Kasumi-1 (cell line): ENCODE measurements at regions not wholly inside any gene's neighbourhood (a gene's known extent, or its start where the extent isn't known, plus 50 kb on each side); places are given as distances from the start of the nearest gene placed in this dataset.

ENCODE experiments used
- DNase-seq, 2 experiments: peaks; one replicate each; lab custom pipeline; 2025; lab: John Stamatoyannopoulos, UW

DNA sequence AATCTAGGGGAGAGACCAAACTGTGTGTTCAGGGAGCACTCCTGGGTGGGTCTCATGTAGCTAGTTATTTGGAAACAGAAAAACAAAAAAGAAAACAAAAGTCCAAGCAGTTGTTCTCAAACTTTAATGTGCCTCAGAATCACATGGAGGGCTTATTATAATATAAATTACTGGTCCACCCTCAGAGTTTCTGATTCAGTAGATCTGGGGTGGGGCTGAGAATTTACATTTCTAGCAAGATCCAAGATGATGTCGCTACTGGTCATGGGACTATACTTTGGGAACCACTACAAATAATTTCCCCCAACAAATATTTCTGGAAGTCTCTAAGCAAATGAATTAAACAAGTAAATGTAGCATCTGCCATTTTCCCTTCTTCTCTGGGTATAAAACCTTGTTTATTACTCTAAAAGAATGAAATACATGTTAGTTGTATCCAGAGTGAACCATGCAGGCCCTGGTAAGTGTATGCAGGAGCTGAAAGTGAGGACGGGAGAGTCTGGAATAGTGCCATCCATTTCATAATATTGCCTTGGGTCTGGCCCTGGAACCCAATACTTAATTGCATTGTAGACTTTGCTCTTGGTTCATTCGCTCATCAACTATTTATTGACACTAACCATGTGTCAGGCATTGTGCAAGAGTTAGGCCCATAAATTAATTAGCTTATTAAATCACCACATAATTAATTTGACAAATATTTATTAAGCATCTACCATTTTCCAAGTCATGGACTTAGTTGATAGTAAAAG is 490.8 kb downstream of the EPM2A start:
- no peak for DNase-seq

DNA sequence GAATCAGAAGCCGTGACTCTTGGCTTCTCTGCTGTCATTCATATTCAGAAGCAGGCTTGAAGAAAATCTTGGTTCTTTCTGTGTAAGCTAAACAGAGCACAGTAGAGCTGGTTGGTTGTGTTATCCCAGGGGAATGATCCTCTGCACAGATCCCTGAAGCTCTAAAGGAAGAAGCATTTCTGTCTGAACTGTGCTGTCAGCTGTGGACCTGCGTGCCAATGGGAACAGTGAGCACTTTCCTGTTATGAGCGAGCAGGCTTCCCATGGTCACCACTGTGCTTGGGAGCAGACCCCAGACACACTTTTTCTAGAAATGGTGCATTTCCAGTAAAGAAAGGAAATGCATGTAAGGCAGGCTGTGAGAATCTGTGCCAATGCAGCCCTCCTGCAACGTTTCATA is 490.2 kb downstream of the EPM2A start:
- DNase-seq, result no peak

DNA sequence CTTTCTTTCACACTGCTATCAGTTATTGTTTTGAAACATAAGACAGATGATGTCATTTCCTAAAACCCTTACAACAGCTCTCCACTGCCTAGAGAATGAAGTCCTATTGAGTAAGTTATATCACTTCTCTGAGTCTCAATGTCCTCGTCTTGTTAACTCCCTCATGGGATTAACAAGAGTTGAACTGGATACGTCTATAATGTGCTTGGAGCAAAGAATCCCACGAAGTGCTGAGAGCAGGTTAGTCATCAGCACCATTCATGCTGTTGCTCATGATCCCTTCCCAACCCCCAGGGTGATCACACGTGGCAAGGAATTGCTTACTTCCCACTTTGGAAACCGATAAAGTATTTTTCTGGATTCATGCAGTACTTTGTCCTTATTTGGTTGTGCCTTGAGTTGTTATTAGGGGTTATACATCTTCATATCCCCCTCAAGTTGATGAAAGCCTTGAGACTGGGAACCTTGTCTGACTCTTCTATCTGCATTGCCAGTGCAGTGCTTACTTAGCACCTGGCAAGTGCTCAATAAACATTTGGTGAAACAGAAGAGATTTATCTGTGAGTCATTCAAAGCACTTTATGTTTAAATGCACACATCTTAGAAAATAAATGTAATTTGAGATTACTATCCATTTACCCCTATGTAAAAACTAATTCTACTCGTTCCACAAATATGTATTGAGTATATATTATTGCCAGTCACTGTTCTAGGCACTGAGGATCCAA is 487.5 kb downstream of the EPM2A start:
- DNase-seq, result no peak

DNA sequence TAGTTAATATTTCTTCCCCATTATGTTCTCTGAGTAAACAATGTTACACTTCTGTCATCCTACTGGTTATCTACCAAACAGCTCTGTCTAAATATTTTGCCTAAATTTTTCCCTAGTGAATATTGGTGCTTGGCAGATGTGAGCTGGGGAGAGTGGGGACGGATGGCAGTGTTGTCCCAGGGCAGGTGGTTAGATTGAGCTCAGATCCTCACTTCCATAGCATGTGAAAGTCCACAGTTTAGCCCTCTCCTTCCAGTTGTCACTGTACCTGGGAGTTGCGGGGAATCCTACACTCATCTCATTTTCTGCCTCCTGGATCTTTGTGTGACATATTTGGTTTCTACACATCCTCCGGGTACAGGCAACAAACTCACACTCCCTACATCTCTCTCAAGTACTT is 484.9 kb downstream of the EPM2A start:
- DNase-seq, result no peak

DNA sequence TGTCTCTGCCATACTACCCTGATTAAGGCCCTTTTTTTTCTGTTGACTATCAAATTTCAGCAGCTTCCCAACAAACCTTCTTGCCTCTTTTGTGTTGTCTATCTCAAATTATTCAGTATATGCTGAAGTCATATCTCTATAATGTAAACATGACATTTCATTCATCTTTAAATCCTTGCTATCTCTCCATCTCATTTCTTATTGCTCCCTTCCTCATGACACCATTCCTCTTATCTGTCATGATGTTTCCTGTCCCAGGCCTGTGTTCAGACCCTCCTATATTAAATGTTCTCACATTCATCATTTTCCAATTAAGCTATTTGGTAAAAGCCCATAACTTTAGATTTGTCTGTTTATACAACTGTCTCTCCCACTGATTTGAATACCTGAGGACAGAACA is 482.6 kb downstream of the EPM2A start:
- DNase-seq, result no peak

DNA sequence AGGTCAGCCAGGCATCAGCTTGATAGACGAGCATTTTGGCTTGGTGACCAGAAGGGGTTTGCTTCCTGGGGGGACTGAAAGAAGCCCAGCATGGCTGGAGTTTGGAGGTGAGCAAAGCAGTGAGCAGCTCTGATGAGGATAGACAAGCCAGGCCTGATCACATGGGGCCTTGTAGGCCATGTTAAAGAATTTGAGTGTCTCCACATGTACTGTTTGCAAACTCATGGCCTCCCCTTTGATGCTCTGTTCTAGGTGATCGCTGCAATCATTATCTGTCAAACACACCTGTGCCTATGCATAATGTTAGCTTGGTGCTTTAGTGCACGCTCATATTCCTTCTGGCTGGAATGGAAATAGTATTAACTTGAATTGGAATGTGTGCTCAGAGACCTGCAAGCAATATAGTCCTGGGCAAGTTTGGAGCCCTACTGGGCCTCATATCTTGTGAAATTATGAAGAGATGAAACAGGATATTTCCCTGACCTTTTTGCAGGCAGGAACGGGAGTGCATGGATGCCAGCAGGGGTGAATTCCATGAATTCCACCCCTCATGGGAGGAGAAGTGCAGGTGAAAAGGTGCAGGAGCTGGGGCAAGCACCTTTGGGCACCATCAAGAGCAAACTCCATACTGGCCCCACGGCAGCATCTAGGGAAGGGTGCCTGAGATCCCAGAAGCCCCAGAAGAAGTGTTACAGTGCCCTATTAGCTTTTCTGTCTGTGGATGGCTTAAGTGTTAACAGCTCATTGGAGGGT is 480.5 kb downstream of the EPM2A start:
- DNase-seq, result no peak

DNA sequence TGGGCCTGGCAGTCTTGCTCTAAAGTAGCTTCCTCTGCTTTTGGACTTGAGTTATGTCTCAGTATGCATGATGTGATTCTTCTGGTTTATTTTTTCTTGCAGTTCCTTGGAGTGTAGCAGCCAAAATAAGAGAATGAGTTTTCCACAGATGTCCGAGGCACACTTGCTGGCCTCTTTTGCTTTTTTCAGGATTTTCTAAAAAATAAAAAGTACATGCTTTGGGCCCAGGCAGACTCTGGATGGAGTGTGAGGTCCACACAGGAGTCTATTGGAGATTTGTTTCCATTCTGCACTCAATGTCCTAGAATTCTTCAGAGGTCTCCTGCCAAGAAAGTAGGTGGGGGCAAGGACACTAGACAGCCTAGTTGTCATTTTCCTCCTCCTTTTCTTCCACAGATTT is 477.6 kb downstream of the EPM2A start:
- DNase-seq, result no peak

DNA sequence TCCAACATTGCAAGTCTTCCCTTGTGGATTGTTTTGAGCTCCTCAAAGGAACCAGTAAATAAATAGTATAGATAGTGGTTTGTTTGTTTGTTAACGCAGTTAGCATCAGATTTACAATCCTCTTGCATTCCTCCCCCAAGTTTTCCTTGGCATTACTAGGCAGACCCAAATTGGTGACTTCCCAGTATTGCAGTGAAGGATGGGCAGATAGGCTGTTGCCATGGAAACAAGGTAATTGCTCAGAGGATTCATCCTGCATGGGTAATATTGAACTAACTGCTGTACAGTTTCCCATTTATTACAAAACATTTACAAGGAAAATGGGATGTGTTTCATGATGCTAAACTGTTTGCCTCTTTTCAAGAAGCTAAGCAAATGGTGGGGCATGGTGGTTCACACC is 477.2 kb downstream of the EPM2A start:
- no peak for DNase-seq

DNA sequence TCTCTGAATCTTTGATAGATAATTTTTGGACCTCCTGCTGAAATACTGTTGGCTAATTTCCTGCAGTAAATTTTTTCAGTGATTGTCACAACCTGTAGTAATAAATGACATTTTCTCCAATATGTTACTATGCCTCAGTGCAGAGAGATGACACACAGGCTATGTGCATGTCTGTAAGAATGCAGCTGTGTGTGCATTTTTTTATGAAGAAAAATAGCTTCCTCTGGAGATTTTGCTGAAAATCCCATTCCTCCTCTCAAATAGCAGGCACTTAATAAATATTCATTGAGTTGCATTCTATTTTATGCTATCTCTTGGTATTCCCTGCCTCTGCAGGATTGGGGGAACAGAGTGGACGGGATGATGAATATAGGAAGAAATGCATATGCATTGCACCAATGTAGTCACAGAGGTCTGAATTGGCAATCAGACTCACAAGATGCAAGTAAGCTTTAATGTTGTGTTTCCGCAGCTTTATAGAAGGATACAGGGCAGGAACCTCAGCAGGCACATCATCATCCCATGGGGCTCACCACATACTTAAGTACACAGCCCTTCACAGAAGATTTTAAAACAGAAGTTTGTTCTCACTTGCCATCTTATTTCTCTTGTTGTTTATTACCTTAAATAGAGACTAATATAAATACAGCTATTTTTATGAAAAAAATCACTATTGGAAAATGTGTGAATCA is 474.7 kb downstream of the EPM2A start:
- DNase-seq, result no peak

DNA sequence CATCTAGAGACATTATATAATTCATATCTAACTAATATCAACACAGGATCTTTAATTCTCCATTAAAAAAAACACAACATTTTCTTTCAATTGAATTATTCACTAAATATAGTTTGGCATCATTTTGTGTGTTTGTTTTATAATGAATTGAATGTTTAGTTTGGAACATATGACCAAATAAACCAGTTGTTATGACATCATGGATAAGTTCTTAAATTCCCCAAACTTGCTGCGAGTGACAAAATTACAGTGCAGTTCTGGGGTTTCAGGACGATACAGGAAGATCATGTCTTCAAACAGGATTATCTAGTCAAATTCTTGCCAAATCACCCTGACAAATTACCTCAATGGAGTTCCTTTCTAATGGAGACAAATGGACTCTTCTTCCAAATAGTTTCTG is 473.6 kb downstream of the EPM2A start:
- DNase-seq, result no peak

DNA sequence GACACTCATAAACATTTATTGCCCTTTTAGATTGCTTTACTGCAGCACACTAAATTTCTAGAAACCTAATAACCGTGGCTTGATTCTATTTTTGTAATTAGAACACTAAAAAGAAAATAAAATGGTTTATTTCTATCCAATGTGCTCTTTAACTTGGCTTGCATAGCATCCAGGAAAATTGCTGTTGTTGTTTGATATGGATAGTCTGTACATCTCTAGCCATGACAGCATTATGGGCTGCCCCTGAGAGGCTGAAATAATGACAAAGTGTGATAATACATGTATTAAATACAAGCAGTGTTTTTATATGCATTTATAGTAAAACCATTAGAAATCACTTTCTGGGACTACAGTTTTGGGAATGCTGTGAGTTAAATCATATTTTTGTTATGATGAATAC is 472.5 kb downstream of the EPM2A start:
- no peak for DNase-seq

DNA sequence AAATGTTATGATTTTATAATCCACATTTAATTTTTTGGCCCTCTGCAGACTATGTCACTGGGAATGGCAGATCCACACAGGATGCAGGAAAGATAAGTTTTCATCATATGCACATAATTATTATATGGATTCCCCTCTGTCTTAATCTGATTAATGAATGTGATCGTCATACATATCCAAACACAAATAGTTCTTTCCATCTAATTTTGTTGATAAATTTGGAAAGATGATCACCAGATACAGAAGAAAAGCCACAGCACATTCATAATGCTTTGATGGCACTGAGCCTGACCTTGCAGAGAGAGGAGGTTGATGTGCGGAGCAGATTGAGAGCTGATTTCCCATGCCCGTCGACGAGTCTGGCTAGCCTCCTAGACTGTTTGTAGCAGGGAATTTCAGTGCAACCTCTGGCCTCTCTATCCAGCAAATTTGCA is 471.5 kb downstream of the EPM2A start:
- DNase-seq, result no peak

DNA sequence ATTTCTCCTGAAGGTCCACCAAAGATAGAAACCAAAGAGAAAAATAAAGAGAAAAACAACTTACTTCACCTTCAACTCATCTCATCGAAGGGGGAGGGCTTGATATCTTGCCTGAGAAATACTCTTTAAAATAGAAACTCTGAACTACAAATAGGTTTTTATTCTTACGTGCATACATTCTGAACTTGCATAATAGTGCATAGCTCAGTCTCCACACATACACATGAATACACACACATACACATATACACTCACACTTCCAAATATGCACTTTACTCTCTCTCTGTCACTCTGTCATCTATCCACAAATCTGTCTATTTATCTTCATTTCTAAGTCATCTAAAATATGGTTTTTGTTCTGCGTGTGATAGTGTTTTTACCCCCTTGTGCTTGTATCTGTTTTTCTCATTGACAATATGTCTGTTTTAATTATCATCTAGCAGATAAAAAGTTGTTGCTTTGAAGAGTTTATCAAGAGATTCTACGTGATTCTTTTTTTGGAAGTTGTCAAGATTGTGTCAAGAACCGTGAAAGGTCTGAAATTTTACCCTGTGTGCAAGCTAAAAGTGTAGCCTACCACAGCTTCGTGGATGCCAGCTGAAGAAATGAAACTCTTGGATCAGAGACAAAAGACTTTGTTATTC is 468.8 kb downstream of the EPM2A start:
- no peak for DNase-seq

DNA sequence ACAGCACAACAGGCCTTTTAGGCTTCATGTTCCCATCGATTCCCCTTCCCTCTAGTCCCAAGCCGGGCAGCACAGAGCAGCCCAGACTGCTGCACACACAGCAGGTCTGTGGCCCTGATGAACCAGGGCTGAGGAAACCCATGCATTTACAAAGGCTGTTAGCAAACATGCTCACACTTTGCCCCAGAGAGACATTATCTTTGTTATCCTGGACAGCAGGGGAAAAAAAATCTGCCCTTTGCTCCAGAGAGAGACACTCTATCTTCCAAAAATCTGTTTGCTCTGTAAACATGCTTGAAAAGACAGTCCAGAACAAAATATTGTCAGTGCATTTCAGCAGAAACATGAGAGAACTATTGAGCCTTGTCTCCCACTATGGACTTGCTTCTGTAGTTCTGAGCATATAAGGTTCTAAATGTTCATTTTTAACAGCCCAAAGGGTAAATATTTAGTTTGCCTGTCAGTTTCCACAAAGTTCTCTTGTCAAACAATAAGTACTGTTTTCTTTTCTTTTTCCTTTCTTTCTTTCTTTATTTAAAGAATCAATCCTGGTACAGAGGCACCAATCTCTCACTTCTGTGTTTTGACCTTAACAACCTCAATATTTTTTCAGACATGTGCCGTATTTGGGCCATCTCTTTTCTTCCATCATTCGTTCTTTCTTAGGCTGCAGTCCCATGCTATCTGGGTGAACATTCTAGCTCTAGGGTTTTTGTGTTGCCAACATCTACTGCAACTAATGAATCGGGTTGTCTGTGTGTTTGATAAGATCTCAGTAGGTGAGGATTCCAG is 468.0 kb downstream of the EPM2A start:
- DNase-seq, result no peak

DNA sequence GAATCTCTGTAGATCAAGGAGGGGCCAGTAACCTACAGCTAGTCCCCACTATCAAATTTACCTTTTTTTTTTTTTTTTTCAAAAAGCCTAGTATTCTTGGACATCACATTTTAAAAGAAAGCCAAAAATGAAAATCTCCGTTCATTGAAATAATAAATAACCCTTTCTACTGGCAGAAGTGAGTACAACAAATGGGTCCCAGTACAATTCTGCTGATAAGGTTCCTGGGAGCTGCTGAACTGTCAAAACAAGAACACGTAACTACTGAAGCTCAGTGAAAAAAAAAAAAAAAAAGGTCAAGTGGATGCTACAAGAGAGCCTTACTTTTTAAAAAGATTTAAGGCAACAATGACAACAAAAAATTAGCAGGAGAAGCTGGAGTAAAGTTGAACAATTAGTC is 464.9 kb downstream of the EPM2A start:
- DNase-seq, result no peak

DNA sequence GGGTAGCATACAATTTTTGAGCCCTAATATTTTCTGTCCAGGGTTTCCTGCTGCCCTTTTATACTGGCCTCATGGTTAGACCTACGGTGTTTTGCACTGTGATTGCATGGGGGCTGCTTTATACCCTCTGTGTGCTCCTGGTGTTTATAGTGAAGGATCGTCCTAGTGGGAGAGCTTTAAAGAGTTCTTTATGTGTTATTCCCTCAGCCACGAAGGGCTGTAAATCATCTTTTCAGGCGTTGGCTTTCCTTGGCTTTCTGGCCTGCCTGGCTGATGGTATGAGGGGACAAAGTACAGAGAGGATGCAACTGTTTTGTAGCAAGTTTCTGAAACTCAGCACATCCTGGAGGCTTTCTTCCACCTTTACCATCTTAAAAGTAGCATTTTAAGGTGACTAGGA is 464.3 kb downstream of the EPM2A start:
- DNase-seq, result no peak

DNA sequence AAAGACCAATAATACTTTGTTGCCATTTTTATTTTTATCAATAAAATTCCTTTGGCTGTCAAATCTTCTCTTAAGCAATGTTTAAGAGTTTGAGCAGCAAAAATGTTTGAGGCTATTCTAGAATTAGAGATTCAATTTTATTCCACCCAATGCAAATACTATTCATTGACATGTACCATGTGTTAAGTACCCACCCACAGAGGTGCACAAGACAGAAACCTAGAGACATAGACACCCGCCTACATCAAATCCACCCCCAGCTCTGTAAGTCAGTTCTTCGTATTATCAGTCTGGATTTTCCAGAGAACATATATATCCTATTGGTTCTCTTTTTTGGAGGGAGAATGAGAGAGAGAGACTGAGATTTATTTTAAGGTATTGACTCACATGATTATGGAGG is 463.7 kb downstream of the EPM2A start:
- no peak for DNase-seq

DNA sequence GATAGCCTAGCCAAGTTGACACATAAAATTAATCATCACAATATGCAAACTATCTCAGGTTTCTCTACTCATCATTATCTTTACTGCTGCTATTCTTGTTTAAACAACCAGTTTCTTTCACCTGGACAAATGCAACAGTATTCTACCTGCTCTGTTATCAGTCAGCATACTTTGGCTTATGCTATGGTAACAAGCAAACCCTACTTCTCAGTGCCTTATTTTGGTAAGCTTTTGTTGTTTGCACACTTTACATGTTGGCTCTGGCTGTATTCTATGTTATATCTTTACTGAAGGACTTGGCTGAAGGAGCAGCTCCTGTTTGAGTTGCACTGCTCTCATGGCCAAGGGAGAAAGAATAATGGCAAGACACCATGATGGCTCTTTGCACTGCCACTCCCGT is 463.1 kb downstream of the EPM2A start:
- no peak for DNase-seq

DNA sequence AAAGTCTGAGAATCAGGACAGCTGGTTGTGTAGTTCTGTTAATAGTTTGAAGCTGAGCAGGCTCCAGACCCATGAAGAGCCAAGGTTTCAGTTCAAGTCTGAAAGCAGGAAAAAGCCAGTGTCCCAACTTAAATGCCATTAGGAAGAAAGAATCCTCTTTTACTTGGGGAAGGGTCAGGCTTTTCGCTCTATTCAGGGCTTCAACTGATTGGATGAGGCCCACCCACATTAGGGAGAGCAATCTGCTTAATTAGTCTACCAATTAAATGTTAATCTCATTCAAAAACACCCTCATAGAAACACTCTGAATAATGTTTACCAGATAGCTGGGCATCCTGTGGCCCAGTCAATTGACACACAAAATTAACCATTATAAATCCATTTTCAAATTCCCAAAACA is 462.2 kb downstream of the EPM2A start:
- no peak for DNase-seq

DNA sequence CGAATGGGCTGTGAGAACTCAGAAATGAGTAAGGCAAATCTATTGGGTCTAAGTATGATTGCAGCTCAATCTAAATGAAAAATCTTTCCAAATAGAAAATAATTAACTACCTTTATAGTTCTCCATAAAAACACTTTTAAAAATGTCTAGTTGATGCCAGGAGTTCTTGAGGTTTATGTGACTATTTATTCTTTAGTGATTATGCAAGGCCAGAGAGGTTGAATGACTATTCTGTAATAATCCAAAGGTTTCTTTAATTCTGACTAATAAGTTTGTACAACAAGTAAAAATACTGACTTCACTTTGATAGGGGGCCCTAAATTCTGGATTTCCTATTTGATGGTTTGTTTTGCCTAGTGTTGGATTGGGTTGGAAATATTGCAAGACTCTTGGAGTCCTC is 461.2 kb downstream of the EPM2A start:
- DNase-seq, result no peak

DNA sequence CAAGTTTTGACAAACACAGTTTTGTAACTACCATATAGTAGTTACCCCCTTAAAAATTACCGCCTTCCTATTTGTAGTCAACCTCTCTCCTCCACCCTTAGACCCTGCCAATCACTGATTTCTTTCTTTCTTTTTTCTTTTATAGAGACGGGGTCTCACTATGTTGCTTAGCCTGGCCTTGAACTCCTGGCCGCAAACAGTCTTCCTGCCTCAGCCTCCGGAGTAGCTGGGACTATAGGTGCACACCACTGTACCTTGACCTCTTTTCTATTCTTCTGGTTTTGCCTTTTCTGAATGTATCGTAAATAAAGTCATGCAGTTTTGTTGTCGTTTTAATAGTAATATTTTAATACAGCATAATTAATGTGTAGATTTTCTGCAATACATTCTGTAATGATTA is 460.3 kb downstream of the EPM2A start:
- DNase-seq, result no peak
